ENCODE measurements at regions not wholly inside any gene's neighbourhood (a gene's known extent, or its start where the extent isn't known, plus 50 kb on each side); places are given as distances from the start of the nearest gene placed in this dataset.

DNA sequence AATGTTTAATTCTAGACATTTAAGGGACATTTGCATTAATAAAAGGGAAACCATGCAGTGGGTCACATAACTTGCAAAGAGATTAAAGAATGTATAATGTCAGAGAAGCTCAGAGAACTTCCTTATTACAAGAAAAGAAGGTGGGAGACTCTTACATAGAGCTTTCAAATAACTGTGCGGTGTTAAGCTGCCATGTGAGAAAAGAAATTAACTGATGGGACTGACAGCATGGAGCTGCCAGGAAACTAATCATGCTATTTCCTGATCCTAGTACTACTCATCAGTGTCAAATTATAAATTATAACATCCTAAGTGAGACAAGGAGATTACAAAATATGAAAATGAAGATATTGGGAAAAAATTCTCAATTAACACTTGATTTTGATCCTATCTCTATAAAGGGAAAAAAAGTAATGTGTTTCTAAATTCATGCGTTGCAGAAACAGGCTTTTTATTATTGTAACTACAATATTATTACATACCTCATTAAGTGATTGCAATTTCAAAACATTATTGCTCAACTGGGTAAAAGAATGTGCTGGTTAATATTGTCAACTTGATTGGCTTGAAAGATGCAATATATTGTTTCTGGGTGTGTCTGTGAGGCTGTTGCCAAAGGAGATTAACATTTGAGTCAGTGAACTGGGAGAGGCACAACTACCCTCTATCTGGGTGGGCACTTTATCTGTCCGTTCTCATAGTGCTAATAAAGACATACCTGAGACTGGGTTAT, 609.5 kb upstream of the NUDT12 start:
- no peak for TF ChIP-seq RAD21 (IDR thresholded peaks at IDR 0.05)
- TF ChIP-seq, protein P1, sequence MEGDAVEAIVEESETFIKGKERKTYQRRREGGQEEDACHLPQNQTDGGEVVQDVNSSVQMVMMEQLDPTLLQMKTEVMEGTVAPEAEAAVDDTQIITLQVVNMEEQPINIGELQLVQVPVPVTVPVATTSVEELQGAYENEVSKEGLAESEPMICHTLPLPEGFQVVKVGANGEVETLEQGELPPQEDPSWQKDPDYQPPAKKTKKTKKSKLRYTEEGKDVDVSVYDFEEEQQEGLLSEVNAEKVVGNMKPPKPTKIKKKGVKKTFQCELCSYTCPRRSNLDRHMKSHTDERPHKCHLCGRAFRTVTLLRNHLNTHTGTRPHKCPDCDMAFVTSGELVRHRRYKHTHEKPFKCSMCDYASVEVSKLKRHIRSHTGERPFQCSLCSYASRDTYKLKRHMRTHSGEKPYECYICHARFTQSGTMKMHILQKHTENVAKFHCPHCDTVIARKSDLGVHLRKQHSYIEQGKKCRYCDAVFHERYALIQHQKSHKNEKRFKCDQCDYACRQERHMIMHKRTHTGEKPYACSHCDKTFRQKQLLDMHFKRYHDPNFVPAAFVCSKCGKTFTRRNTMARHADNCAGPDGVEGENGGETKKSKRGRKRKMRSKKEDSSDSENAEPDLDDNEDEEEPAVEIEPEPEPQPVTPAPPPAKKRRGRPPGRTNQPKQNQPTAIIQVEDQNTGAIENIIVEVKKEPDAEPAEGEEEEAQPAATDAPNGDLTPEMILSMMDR (IDR thresholded peaks at IDR 0.05; ENCODE audit: low read depth, low read length, missing input control) = no peak
- TF ChIP-seq, protein P2, sequence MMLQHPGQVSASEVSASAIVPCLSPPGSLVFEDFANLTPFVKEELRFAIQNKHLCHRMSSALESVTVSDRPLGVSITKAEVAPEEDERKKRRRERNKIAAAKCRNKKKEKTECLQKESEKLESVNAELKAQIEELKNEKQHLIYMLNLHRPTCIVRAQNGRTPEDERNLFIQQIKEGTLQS (IDR thresholded peaks at IDR 0.05) = no peak
- no peak for TF ChIP-seq JUND (IDR thresholded peaks at IDR 0.05)
- no peak for TF ChIP-seq GABPA (IDR thresholded peaks at IDR 0.05 in 1 of 2, conservative IDR thresholded peaks at IDR 0.05 in 1 of 2)
- no peak for TF ChIP-seq EGR1 (IDR thresholded peaks at IDR 0.05; ENCODE audit: low read depth in 2 of 2)
- no peak for TF ChIP-seq SP1 (IDR thresholded peaks at IDR 0.05)
- TF ChIP-seq, protein P3, sequence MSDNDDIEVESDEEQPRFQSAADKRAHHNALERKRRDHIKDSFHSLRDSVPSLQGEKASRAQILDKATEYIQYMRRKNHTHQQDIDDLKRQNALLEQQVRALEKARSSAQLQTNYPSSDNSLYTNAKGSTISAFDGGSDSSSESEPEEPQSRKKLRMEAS (IDR thresholded peaks at IDR 0.05) = no peak
- TF ChIP-seq, protein P4, sequence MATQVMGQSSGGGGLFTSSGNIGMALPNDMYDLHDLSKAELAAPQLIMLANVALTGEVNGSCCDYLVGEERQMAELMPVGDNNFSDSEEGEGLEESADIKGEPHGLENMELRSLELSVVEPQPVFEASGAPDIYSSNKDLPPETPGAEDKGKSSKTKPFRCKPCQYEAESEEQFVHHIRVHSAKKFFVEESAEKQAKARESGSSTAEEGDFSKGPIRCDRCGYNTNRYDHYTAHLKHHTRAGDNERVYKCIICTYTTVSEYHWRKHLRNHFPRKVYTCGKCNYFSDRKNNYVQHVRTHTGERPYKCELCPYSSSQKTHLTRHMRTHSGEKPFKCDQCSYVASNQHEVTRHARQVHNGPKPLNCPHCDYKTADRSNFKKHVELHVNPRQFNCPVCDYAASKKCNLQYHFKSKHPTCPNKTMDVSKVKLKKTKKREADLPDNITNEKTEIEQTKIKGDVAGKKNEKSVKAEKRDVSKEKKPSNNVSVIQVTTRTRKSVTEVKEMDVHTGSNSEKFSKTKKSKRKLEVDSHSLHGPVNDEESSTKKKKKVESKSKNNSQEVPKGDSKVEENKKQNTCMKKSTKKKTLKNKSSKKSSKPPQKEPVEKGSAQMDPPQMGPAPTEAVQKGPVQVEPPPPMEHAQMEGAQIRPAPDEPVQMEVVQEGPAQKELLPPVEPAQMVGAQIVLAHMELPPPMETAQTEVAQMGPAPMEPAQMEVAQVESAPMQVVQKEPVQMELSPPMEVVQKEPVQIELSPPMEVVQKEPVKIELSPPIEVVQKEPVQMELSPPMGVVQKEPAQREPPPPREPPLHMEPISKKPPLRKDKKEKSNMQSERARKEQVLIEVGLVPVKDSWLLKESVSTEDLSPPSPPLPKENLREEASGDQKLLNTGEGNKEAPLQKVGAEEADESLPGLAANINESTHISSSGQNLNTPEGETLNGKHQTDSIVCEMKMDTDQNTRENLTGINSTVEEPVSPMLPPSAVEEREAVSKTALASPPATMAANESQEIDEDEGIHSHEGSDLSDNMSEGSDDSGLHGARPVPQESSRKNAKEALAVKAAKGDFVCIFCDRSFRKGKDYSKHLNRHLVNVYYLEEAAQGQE (IDR thresholded peaks at IDR 0.05) = no peak

Data from liver (tissue), 3 donors.